Panc1 (cell line): ENCODE measurements at regions not wholly inside any gene's neighbourhood (a gene's known extent, or its start where the extent isn't known, plus 50 kb on each side); places are given as distances from the start of the nearest gene placed in this dataset.

Source experiments
- ATAC-seq: fragments of 200-7000 bp; cut with Tn5 transposase; 2 replicates; pipeline ENCODE4 v1.9.1; 2020; ENCODE audit warnings: mild to moderate bottlenecking, moderate library complexity
- BruUV-seq: library from RNA; stranded (reverse); fragments of 400-500 nt; replicated peaks from 2 replicates; lab custom pipeline; 2021; lab: Mats Ljungman, UMichigan
- CTCF ChIA-PET: fragments of 300-600 bp; sonication (Branson Sonifier 250); formaldehyde crosslinking; loops from one replicate; lab custom pipeline; 2022; ENCODE audit warnings: antibody characterized with exemption; lab: Charles Lee
- POLR2A ChIA-PET: fragments of 300-600 bp; sonication (Branson Sonifier 250); formaldehyde crosslinking; loops from one replicate; lab custom pipeline; 2022; ENCODE audit warnings: antibody characterized with exemption; lab: Charles Lee
- DNase-seq: peaks from one replicate; pipeline ENCODE4 v3.0.0-alpha.2; 2010; ENCODE audit warnings: low read depth, low spot score
- H3K27ac ChIP-seq: 2 replicates; pipeline ENCODE4 v1.5.1; 2011; ENCODE audit warnings: mild to moderate bottlenecking, low read length, inconsistent platforms
- H3K27me3 ChIP-seq: fragments of 200-500 bp; sonication (Bioruptor generic); 2 replicates; pipeline ENCODE4 v1.6.0; 2014; ENCODE audit warnings: low read length, inconsistent platforms; ENCODE audit not compliant: control insufficient read depth, insufficient read depth
- H3K36me3 ChIP-seq: fragments of 200-500 bp; sonication (Bioruptor generic); 2 replicates; pipeline ENCODE4 v1.5.1; 2014; ENCODE audit warnings: inconsistent platforms, mild to moderate bottlenecking, low read length, moderate library complexity; ENCODE audit not compliant: control insufficient read depth, insufficient read depth
- H3K4me1 ChIP-seq: 2 replicates; pipeline ENCODE4 v1.5.1; 2011; ENCODE audit warnings: inconsistent platforms, mild to moderate bottlenecking, low read length, moderate library complexity; ENCODE audit not compliant: control insufficient read depth, insufficient read depth
- H3K4me3 ChIP-seq, 2 experiments: 2 replicates each; pipeline ENCODE4 v1.5.1; 2011 to 2012; ENCODE audit warnings: low read depth in 2 of 2, low read length in 2 of 2, mild to moderate bottlenecking in 2 of 2, inconsistent platforms in 1 of 2, moderate library complexity in 1 of 2
- H3K9me3 ChIP-seq: fragments of 200-500 bp; sonication (Bioruptor generic); 2 replicates; pipeline ENCODE4 v1.5.1; 2014; ENCODE audit warnings: low read depth, mild to moderate bottlenecking, inconsistent platforms, low read length, moderate library complexity; ENCODE audit not compliant: control insufficient read depth, insufficient read depth
- POLR2AphosphoS5 ChIP-seq: IDR thresholded peaks from 2 replicates; pipeline ENCODE4 v1.6.1; 2012; ENCODE audit warnings: mild to moderate bottlenecking, low read depth, low read length, moderate library complexity
- SIN3A ChIP-seq: IDR thresholded peaks from 2 replicates; pipeline ENCODE4 v1.6.1; 2012; ENCODE audit warnings: low read depth, mild to moderate bottlenecking, low read length, moderate library complexity, borderline replicate concordance; ENCODE audit not compliant: insufficient read depth
- TCF7L2 ChIP-seq: IDR thresholded peaks from 2 replicates; pipeline ENCODE4 v1.6.1; 2011; ENCODE audit warnings: mild to moderate bottlenecking, low read depth, low read length, inconsistent platforms
- in situ Hi-C: cut with HindIII; loops from 2 replicates; pipeline ENCODE4 v1.10.0; 2016; ENCODE audit warnings: low sequenced_read_pairs, low pct_unique_long_range_greater_than_20kb
- intact Hi-C: fragments of 100-400 bp; cut with micrococcal nuclease; formaldehyde crosslinking; loops from one replicate; pipeline ENCODE4 v1.10.0; 2022; ENCODE audit not compliant: unreplicated experiment
- TF ChIP-seq, protein P1 (sequence below): fragments of 450-650 bp; IDR thresholded peaks from 2 replicates; pipeline ENCODE4 v1.5.1; 2017; ENCODE audit warnings: mild to moderate bottlenecking
- TF ChIP-seq, protein P2 (sequence below), 2 experiments: IDR thresholded peaks; 2 replicates each; pipeline ENCODE4 v1.6.1; 2011 to 2012; ENCODE audit warnings: low read depth in 2 of 2, control low read depth in 1 of 2, low read length in 1 of 2, mild to moderate bottlenecking in 1 of 2, moderate library complexity in 1 of 2; ENCODE audit not compliant: insufficient read depth in 1 of 2

GRCh38 chr5:160508780-160509361 is 87.2 kb downstream of the PTTG1 start:
- POLR2A ChIA-PET, result no interaction called here
- Histone ChIP-seq H3K36me3 (no peaks in the 10 kb centered on the region), H3K4me1 (peaks cover 5% of the 10 kb centered on the region; the same call in 1 of the 2 replicates), H3K9me3 (no peaks in the 10 kb centered on the region), H3K4me3 (no peak overlapping the region), H3K27me3 (no peaks in the 10 kb centered on the region), H3K27ac (no peak overlapping the region)
- BruUV-seq, result no TSS peak
- in situ Hi-C loops, result no loop called here
- TF ChIP-seq, protein P1, sequence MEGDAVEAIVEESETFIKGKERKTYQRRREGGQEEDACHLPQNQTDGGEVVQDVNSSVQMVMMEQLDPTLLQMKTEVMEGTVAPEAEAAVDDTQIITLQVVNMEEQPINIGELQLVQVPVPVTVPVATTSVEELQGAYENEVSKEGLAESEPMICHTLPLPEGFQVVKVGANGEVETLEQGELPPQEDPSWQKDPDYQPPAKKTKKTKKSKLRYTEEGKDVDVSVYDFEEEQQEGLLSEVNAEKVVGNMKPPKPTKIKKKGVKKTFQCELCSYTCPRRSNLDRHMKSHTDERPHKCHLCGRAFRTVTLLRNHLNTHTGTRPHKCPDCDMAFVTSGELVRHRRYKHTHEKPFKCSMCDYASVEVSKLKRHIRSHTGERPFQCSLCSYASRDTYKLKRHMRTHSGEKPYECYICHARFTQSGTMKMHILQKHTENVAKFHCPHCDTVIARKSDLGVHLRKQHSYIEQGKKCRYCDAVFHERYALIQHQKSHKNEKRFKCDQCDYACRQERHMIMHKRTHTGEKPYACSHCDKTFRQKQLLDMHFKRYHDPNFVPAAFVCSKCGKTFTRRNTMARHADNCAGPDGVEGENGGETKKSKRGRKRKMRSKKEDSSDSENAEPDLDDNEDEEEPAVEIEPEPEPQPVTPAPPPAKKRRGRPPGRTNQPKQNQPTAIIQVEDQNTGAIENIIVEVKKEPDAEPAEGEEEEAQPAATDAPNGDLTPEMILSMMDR, result peak; percentile 87
- no peak for TF ChIP-seq TCF7L2
- intact Hi-C loops, result loop anchor here (5.0 to 10.0 kb wide), 2 partner anchors 72 to 266 kb away; no protein-coding TSS in a partner anchor
- CTCF ChIA-PET, result interaction anchor here (1.0 kb wide), 1 partner anchor 69 kb away, joined by 3 read pairs; no protein-coding TSS in a partner anchor
- DNase-seq (peak; percentile 84), ATAC-seq (peak; percentile 90)

GRCh38 chr5:160511280-160511929 is 89.8 kb downstream of the PTTG1 start:
- H3K36me3 ChIP-seq, result no peaks in the 10 kb centered on the region
- DNase-seq (no peak), ATAC-seq (no peak)
- H3K4me3 ChIP-seq, result no peak overlapping the region
- intact Hi-C loops (no loop called here), in situ Hi-C loops (no loop called here)
- ChIA-PET CTCF (no interaction called here), POLR2A (no interaction called here)
- H3K4me1 ChIP-seq, result peaks cover 5% of the 10 kb centered on the region; the same call in 1 of the 2 replicates
- H3K27me3 ChIP-seq, result no peaks in the 10 kb centered on the region
- H3K9me3 ChIP-seq, result no peaks in the 10 kb centered on the region
- no peak overlapping the region for H3K27ac ChIP-seq
- BruUV-seq, result no TSS peak
- TF ChIP-seq, protein P2, sequence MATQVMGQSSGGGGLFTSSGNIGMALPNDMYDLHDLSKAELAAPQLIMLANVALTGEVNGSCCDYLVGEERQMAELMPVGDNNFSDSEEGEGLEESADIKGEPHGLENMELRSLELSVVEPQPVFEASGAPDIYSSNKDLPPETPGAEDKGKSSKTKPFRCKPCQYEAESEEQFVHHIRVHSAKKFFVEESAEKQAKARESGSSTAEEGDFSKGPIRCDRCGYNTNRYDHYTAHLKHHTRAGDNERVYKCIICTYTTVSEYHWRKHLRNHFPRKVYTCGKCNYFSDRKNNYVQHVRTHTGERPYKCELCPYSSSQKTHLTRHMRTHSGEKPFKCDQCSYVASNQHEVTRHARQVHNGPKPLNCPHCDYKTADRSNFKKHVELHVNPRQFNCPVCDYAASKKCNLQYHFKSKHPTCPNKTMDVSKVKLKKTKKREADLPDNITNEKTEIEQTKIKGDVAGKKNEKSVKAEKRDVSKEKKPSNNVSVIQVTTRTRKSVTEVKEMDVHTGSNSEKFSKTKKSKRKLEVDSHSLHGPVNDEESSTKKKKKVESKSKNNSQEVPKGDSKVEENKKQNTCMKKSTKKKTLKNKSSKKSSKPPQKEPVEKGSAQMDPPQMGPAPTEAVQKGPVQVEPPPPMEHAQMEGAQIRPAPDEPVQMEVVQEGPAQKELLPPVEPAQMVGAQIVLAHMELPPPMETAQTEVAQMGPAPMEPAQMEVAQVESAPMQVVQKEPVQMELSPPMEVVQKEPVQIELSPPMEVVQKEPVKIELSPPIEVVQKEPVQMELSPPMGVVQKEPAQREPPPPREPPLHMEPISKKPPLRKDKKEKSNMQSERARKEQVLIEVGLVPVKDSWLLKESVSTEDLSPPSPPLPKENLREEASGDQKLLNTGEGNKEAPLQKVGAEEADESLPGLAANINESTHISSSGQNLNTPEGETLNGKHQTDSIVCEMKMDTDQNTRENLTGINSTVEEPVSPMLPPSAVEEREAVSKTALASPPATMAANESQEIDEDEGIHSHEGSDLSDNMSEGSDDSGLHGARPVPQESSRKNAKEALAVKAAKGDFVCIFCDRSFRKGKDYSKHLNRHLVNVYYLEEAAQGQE (IDR thresholded peaks at IDR 0.05; ENCODE audit: insufficient read depth in 1 of 2, low read depth in 2 of 2, low read length in 1 of 2), result no peak
- TF ChIP-seq POLR2AphosphoS5 (no peak), SIN3A (no peak), TCF7L2 (no peak)
- TF ChIP-seq, protein P1, result no peak
